Astrocyte of the cerebellum (primary cell): ENCODE measurements at regions not wholly inside any gene's neighbourhood (a gene's known extent, or its start where the extent isn't known, plus 50 kb on each side); places are given as distances from the start of the nearest gene placed in this dataset.

ENCODE experiments used
- DNase-seq: peaks from one replicate; pipeline ENCODE4 v3.0.0-alpha.2; 2011; ENCODE audit warnings: low read depth
- H3K4me3 ChIP-seq: 2 replicates; pipeline ENCODE4 v1.5.1; 2011; ENCODE audit warnings: mild to moderate bottlenecking, low read depth, low read length, moderate library complexity
- CTCF ChIP-seq: IDR thresholded peaks from 2 replicates; pipeline ENCODE4 v1.5.1; 2012; ENCODE audit warnings: low read length, low read depth, moderate library complexity, mild to moderate bottlenecking; ENCODE audit errors: missing control alignments
- in situ Hi-C: cut with HindIII; loops from 2 replicates; pipeline ENCODE4 v1.10.0; 2017; ENCODE audit warnings: low sequenced_read_pairs

- DNase-seq, result no peak
- in situ Hi-C loops, result no loop called here
- no peak for TF ChIP-seq CTCF
- H3K4me3 ChIP-seq, result no peak overlapping the region
Measured at GRCh38 chr22:22768885-22769284, 118.7 kb upstream of the IGLL5 start.

GRCh38 chr22:22769434-22770279, 118.0 kb upstream of the IGLL5 start:
- no peak overlapping the region for H3K4me3 ChIP-seq
- no peak for DNase-seq
- no peak for TF ChIP-seq CTCF
- in situ Hi-C loops, result no loop called here

GRCh38 chr22:22770280-22770871, 117.2 kb upstream of the IGLL5 start:
- in situ Hi-C loops, result no loop called here
- H3K4me3 ChIP-seq, result no peak overlapping the region
- DNase-seq, result no peak
- TF ChIP-seq CTCF, result peak; percentile 75

- no peak for DNase-seq
- H3K4me3 ChIP-seq, result no peak overlapping the region
- in situ Hi-C loops, result no loop called here
- no peak for TF ChIP-seq CTCF
Measured at GRCh38 chr22:22770881-22771280, 116.7 kb upstream of the IGLL5 start.

GRCh38 chr22:22771696-22772377, 115.8 kb upstream of the IGLL5 start:
- no peak for DNase-seq
- no peak for TF ChIP-seq CTCF
- no peak overlapping the region for H3K4me3 ChIP-seq
- in situ Hi-C loops, result no loop called here

- in situ Hi-C loops, result no loop called here
- no peak for DNase-seq
- no peak for TF ChIP-seq CTCF
- H3K4me3 ChIP-seq, result no peak overlapping the region
Measured at GRCh38 chr22:22772396-22772795, 115.2 kb upstream of the IGLL5 start.
